Upper lobe of left lung (tissue), 6 donors: ENCODE measurements at regions not wholly inside any gene's neighbourhood (a gene's known extent, or its start where the extent isn't known, plus 50 kb on each side); places are given as distances from the start of the nearest gene placed in this dataset.

ENCODE experiments used
- ATAC-seq, 2 donors: fragments of 200-7000 bp; cut with Tn5 transposase; one replicate each; pipeline ENCODE4 v1.9.1; 2022; ENCODE audit warnings: mild to moderate bottlenecking in 2 of 2, moderate library complexity in 2 of 2; ENCODE audit not compliant: low FRiP score in 2 of 2
- DNase-seq, 2 donors: peaks; one replicate each; pipeline ENCODE4 v3.0.0-alpha.2; 2019 to 2020
- H3K27ac ChIP-seq, 4 donors: fragments of 200-600 bp; sonication (generic); one replicate each; pipeline ENCODE4 v1.5.1; 2016 to 2019
- H3K27me3 ChIP-seq, 4 donors: fragments of 200-600 bp; sonication (generic); one replicate each; pipeline ENCODE4 v1.5.1; 2017 to 2019
- H3K36me3 ChIP-seq, 4 donors: fragments of 200-600 bp; sonication (generic); one replicate each; pipeline ENCODE4 v1.5.1; 2016 to 2019
- H3K4me1 ChIP-seq, 4 donors: fragments of 200-600 bp; sonication (generic); one replicate each; pipeline ENCODE4 v1.5.1; 2018 to 2019
- H3K4me3 ChIP-seq, 4 donors: fragments of 200-600 bp; sonication (generic); one replicate each; pipeline ENCODE4 v1.5.1; 2017 to 2019; ENCODE audit warnings: mild to moderate bottlenecking in 2 of 4, moderate library complexity in 1 of 4
- H3K9me3 ChIP-seq, 4 donors: fragments of 200-600 bp; sonication (generic); one replicate each; pipeline ENCODE4 v1.5.1; 2018 to 2019
- EP300 ChIP-seq, 4 donors: sonication (generic); formaldehyde crosslinking; IDR thresholded peaks; one replicate each; pipeline ENCODE4 v1.5.1; 2017; ENCODE audit warnings: antibody characterized with exemption in 4 of 4, control low read depth in 2 of 4
- POLR2A ChIP-seq, 4 donors: fragments of 450-650 bp; IDR thresholded peaks; one replicate each; pipeline ENCODE4 v1.5.1; 2016 to 2017; ENCODE audit warnings: antibody characterized with exemption in 4 of 4, mild to moderate bottlenecking in 2 of 4
- POLR2AphosphoS5 ChIP-seq, 2 donors: sonication (generic); formaldehyde crosslinking; IDR thresholded peaks; one replicate each; pipeline ENCODE4 v1.5.1; 2017; ENCODE audit warnings: antibody characterized with exemption in 2 of 2
- WGBS, 2 donors: methylation state at CpG; one replicate each; pipeline ENCODE4 v1.1.5; 2017 to 2018; 5-methylcytosine and 5-hydroxymethylcytosine counted together
- TF ChIP-seq, protein P1 (sequence below), 6 experiments: fragments of 450-650 bp in 4 of 6; fragments of 200-600 bp in 2 of 6; sonication (generic) in 2 of 6; IDR thresholded peaks; one replicate each; pipeline ENCODE4 v1.5.1; 2016 to 2019; ENCODE audit warnings: antibody characterized with exemption in 6 of 6
- donor health status: DM: no; HTN: no; CAD: no; lungs with moderate emphysema.
- donor health status: DM: no; HTN: yes; CAD: no; lungs with severe emphysema.

DNA sequence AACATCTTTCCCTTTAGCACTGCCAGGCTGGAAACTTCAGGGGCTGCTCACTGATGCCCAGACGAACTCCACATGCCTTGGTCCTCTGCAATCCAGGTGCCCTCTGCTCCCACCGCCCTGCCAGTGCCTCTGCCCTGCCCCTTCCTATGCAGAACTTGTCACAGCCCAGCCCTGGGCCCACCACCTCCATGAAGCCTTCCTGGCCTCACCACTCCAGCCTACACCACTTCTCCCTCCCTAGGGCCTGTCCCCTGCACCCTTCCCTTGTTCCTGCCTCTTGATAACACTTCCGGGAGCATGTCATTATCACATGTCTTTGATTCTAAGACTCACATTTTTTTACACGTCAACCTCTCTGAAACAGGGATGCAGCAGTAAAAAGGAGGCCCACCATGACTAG is 627.2 kb downstream of the UQCRFS1 start:
- ATAC-seq (no peak), DNase-seq (no peak)
- H3K4me3 ChIP-seq: no peak overlapping the region
- H3K9me3 ChIP-seq: no peaks in the 10 kb centered on the region
- H3K4me1 ChIP-seq: no peaks in the 10 kb centered on the region
- 55 to 68% methylated on average over 4 of the region's 4 CpGs for WGBS, 2 donors
- TF ChIP-seq POLR2A (IDR thresholded peaks at IDR 0.05) (no peak), POLR2AphosphoS5 (IDR thresholded peaks at IDR 0.05) (no peak), EP300 (IDR thresholded peaks at IDR 0.05) (no peak)
- TF ChIP-seq, protein P1, sequence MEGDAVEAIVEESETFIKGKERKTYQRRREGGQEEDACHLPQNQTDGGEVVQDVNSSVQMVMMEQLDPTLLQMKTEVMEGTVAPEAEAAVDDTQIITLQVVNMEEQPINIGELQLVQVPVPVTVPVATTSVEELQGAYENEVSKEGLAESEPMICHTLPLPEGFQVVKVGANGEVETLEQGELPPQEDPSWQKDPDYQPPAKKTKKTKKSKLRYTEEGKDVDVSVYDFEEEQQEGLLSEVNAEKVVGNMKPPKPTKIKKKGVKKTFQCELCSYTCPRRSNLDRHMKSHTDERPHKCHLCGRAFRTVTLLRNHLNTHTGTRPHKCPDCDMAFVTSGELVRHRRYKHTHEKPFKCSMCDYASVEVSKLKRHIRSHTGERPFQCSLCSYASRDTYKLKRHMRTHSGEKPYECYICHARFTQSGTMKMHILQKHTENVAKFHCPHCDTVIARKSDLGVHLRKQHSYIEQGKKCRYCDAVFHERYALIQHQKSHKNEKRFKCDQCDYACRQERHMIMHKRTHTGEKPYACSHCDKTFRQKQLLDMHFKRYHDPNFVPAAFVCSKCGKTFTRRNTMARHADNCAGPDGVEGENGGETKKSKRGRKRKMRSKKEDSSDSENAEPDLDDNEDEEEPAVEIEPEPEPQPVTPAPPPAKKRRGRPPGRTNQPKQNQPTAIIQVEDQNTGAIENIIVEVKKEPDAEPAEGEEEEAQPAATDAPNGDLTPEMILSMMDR (IDR thresholded peaks at IDR 0.05): no peak
- no peaks in the 10 kb centered on the region for H3K36me3 ChIP-seq
- no peak overlapping the region for H3K27ac ChIP-seq
- H3K27me3 ChIP-seq: no peaks in the 10 kb centered on the region

DNA sequence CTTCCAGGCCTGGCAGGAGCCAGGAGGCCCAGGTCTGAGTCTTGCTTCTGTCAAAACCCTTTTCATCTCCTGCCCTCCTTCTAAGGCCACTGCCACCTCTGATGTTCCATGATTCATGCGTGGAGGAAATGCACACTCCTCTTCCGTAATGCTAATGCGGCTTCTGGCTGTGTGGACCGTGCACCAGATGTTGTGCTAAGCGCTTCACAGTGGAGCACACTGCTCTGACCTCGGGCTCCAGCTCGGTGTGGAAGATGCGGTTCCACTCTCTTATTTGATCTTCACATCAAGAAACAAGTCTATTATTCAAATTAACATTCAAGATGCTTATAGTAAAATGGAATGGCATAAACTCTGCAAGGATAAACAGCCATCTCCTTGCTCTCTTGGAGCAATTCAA is 629.2 kb downstream of the UQCRFS1 start:
- TF ChIP-seq POLR2AphosphoS5 (IDR thresholded peaks at IDR 0.05): no peak
- no peak for TF ChIP-seq POLR2A (IDR thresholded peaks at IDR 0.05)
- no peak for TF ChIP-seq EP300 (IDR thresholded peaks at IDR 0.05)
- TF ChIP-seq, protein P1 (IDR thresholded peaks at IDR 0.05): no peak
- ATAC-seq: no peak
- Histone ChIP-seq H3K4me1 (no peaks in the 10 kb centered on the region), H3K9me3 (no peaks in the 10 kb centered on the region), H3K36me3 (no peaks in the 10 kb centered on the region), H3K27me3 (no peaks in the 10 kb centered on the region), H3K4me3 (no peak overlapping the region), H3K27ac (no peak overlapping the region)
- no peak for DNase-seq
- 78 to 88% methylated on average over 8 of the region's 8 CpGs for WGBS, 2 donors

DNA sequence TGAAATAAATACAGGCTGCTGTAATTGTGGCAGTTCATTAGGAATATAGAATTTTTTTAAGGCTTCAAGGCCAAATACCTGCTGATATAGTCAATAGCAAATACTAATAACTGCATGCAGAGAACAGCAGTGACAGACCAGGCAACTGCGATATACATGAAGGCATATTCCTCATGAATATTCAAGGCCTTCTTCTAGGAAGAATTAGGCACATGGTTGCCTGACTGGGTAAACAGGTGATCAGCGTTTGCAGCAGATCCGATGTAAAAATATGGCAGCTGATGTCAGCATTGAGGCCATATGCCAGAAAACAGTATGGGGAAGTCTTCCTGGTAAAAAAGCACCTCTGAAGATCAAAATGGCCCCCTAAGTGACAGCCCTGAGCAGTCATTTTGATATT is 629.7 kb downstream of the UQCRFS1 start:
- ATAC-seq (no peak), DNase-seq (no peak)
- TF ChIP-seq EP300 (IDR thresholded peaks at IDR 0.05): no peak
- TF ChIP-seq, protein P1 (IDR thresholded peaks at IDR 0.05): no peak
- no peak for TF ChIP-seq POLR2AphosphoS5 (IDR thresholded peaks at IDR 0.05)
- TF ChIP-seq POLR2A (IDR thresholded peaks at IDR 0.05): no peak
- no peak overlapping the region for H3K4me3 ChIP-seq
- H3K4me1 ChIP-seq: no peaks in the 10 kb centered on the region
- no peaks in the 10 kb centered on the region for H3K27me3 ChIP-seq
- H3K27ac ChIP-seq: no peak overlapping the region
- no peaks in the 10 kb centered on the region for H3K36me3 ChIP-seq
- no peaks in the 10 kb centered on the region for H3K9me3 ChIP-seq
- 81 to 88% methylated on average over 3 of the region's 3 CpGs for WGBS, 2 donors

DNA sequence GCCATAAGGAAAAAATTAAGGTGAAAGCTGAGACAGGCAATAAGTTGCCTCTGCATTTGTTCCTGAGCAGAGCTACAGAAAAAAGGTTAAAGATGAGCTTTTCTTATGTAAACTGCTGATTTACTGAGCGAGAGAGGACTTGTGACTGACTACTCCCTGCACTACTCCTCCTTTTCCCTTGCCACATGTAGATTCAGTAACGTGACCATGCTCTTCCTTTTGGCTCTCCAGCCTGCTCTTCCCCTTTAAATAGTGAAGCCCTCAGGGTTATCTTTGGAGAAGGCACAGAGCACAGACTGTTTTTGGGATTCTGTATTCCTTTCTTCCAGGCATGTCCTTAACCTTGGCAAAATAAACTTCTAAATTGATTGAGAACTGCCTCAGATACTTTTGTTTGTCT is 630.2 kb downstream of the UQCRFS1 start:
- TF ChIP-seq, protein P1 (IDR thresholded peaks at IDR 0.05): no peak
- TF ChIP-seq POLR2AphosphoS5 (IDR thresholded peaks at IDR 0.05): no peak
- no peak for TF ChIP-seq POLR2A (IDR thresholded peaks at IDR 0.05)
- TF ChIP-seq EP300 (IDR thresholded peaks at IDR 0.05): no peak
- Histone ChIP-seq H3K27ac (no peak overlapping the region), H3K36me3 (no peaks in the 10 kb centered on the region), H3K4me1 (no peaks in the 10 kb centered on the region), H3K4me3 (no peak overlapping the region), H3K9me3 (no peaks in the 10 kb centered on the region), H3K27me3 (no peaks in the 10 kb centered on the region)
- 47 to 48% methylated on average over 2 of the region's 2 CpGs for WGBS, 2 donors
- no peak for DNase-seq
- no peak for ATAC-seq

DNA sequence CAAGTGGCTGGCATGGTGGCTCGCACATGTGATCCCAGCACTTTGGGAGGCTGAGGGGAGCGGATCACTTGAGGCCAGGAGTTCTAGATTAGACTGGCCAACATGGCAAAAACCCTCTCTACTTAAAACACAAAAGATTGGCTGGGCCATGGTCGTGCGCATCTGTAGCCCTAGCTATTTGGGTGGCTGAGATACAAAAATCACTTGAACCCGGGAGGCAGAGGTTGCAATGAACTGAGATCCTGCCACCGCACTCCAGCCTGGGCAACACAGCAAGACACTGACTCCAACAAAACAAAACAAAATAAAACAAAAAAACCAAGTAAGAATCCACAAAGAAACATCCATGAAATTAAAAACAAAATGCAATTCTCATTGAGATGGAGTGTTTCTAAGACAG is 630.6 kb downstream of the UQCRFS1 start:
- Histone ChIP-seq H3K4me1 (no peaks in the 10 kb centered on the region), H3K4me3 (no peak overlapping the region), H3K9me3 (no peaks in the 10 kb centered on the region), H3K36me3 (no peaks in the 10 kb centered on the region), H3K27ac (no peak overlapping the region), H3K27me3 (no peaks in the 10 kb centered on the region)
- DNase-seq (no peak), ATAC-seq (no peak)
- 94 to 95% methylated on average over 6 of the region's 6 CpGs for WGBS, 2 donors
- TF ChIP-seq POLR2AphosphoS5 (IDR thresholded peaks at IDR 0.05): no peak
- TF ChIP-seq EP300 (IDR thresholded peaks at IDR 0.05): no peak
- TF ChIP-seq POLR2A (IDR thresholded peaks at IDR 0.05): no peak
- TF ChIP-seq, protein P1 (IDR thresholded peaks at IDR 0.05): no peak
